ENCODE measurements at regions not wholly inside any gene's neighbourhood (a gene's known extent, or its start where the extent isn't known, plus 50 kb on each side); places are given as distances from the start of the nearest gene placed in this dataset.

- no peak for TF ChIP-seq CTCF (IDR thresholded peaks at IDR 0.05)
- Histone ChIP-seq H3K4me3 (no peak overlapping the region), H3K4me1 (ENCODE audit: low read depth) (no peaks in the 10 kb centered on the region), H3K9me3 (no peaks in the 10 kb centered on the region), H3K36me3 (ENCODE audit: low read depth) (no peaks in the 10 kb centered on the region)
- ATAC-seq (no peak), DNase-seq (no peak)
- intact Hi-C loops (cut with DNase I, micrococcal nuclease), result no loop called here
Measured at GRCh38 chr15:79190093-79190492, 92.4 kb upstream of the ANKRD34C start.

DNA sequence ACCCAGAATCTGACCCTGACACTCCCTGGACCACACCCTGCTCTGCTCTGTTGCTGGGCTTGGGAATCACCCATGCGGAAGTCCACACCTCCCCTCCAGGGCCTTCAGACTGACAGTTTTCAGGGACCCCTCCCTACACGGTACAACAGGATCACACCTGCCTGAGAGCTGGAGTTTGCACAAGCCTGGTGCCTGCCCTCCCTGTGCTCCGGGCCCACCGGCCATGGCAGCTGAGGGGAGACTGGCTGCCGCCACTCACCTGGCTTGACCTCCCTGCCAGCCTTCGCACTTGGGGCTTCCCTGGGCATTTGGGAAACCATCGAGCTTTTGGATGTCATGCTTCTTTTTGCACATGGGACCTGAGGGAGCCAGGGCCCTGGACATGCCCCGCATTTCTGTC lies 95.9 kb upstream of the ANKRD34C start:
- Histone ChIP-seq H3K4me3 (no peak overlapping the region), H3K9me3 (no peaks in the 10 kb centered on the region), H3K36me3 (ENCODE audit: low read depth) (no peaks in the 10 kb centered on the region), H3K4me1 (ENCODE audit: low read depth) (no peaks in the 10 kb centered on the region)
- intact Hi-C loops (cut with DNase I, micrococcal nuclease), result loop anchor here in 1 of 2 donors (10.0 kb wide), 1 partner anchor 152 kb away; no protein-coding TSS in a partner anchor
- no peak for TF ChIP-seq CTCF (IDR thresholded peaks at IDR 0.05)
- DNase-seq (no peak), ATAC-seq (no peak)

GRCh38 chr15:79185199-79185598 lies 94.6 kb upstream of the RASGRF1 start:
- no peaks in the 10 kb centered on the region for H3K36me3 ChIP-seq (ENCODE audit: low read depth)
- ATAC-seq (no peak), DNase-seq (peak in 1 of 3 donors; percentile 6)
- no peak for TF ChIP-seq CTCF (IDR thresholded peaks at IDR 0.05)
- no peaks in the 10 kb centered on the region for H3K4me1 ChIP-seq (ENCODE audit: low read depth)
- no peaks in the 10 kb centered on the region for H3K9me3 ChIP-seq
- intact Hi-C loops (cut with DNase I, micrococcal nuclease), result loop anchor here in 1 of 2 donors (10.0 kb wide), 1 partner anchor 150 kb away; no protein-coding TSS in a partner anchor
- no peak overlapping the region for H3K4me3 ChIP-seq

DNA sequence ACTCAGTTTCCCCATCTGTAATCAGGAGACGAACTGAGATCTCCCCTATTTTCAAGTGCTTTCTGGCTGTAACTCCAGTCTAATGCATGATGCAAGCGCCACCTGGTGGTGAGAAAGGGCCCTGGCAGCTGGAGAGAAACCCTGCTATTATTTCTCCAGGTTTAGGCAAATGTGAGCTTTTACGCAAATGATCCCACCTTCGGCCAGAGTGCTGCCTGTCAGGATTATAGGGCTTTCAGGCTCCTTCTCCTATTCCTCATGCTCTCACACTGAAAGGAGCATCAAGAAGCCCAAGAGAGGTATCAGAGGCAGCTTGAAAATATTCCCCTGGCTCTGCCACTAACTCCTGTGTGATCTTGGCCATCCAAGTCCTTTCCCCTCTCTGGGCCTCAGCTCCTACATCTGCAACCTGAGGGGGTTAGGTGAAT lies 93.9 kb upstream of the RASGRF1 start:
- Histone ChIP-seq H3K4me1 (ENCODE audit: low read depth) (no peaks in the 10 kb centered on the region), H3K36me3 (ENCODE audit: low read depth) (no peaks in the 10 kb centered on the region), H3K9me3 (no peaks in the 10 kb centered on the region), H3K4me3 (no peak overlapping the region)
- DNase-seq (peak in 2 of 3 donors; percentile 63 to 87), ATAC-seq (peak; percentile 61)
- TF ChIP-seq CTCF (IDR thresholded peaks at IDR 0.05), result peak; percentile 92
- intact Hi-C loops (cut with DNase I, micrococcal nuclease), result loop anchor here (5.0 to 10.0 kb wide), 3 partner anchors 150 to 272 kb away; no protein-coding TSS in a partner anchor

DNA sequence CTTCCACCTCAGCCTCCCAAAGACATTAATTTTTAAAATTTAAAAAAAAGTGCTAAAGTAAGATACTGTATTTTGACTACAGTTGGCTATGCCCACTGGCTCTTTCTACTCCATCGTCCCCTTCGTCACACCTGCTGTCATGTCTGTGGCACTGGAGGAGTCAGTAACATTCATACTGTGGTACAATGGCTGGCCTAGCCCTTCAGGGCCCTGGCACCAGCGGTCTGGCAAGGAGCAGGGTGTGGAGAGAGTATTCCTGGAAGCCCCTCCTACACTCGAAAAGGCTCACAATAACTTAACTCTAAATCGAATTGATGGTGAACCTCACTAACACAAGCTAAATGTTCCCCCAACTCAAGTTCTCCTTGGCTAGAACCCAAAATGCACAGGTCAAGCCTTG lies 89.7 kb upstream of the RASGRF1 start:
- TF ChIP-seq CTCF (IDR thresholded peaks at IDR 0.05), result no peak
- no peak for ATAC-seq
- intact Hi-C loops (cut with DNase I, micrococcal nuclease), result loop anchor here (5.0 to 10.0 kb wide), 3 partner anchors 146 to 268 kb away; no protein-coding TSS in a partner anchor

DNA sequence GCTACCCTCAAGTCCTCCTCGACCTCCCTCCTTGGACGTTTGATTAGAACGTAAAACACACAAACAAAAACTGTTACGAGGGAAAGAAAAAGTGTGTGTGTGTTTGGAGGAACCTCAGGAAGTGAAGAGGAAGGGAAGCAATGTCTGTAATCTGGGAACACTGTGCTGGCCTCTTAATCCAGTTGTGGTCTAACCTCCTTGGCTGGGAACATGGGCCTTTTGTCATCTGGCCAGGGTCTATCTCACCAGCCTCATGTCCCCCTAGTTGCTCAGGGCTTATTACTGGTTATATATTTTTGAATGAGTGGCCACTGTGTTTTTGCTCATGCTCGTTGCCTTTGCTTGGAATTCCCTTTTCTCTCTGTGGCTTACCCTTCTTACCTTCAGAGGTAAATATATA lies 89.0 kb upstream of the RASGRF1 start:
- ATAC-seq (no peak), DNase-seq (no peak)
- Histone ChIP-seq H3K4me1 (ENCODE audit: low read depth) (no peaks in the 10 kb centered on the region), H3K36me3 (ENCODE audit: low read depth) (no peaks in the 10 kb centered on the region), H3K4me3 (no peak overlapping the region), H3K9me3 (no peaks in the 10 kb centered on the region)
- no peak for TF ChIP-seq CTCF (IDR thresholded peaks at IDR 0.05)
- intact Hi-C loops (cut with DNase I, micrococcal nuclease), result no loop called here

More for the DNA sequence above, 89.7 kb upstream of the RASGRF1 start:
- no peaks in the 10 kb centered on the region for H3K9me3 ChIP-seq
- no peak overlapping the region for H3K4me3 ChIP-seq
- no peaks in the 10 kb centered on the region for H3K4me1 ChIP-seq (ENCODE audit: low read depth)
- H3K36me3 ChIP-seq (ENCODE audit: low read depth), result no peaks in the 10 kb centered on the region
- no peak for DNase-seq
